Stimulated activated naive CD8-positive, alpha-beta T cell treated with anti-CD3 and anti-CD28 coated beads, Interleukin-15, Interleukin-2, amounts not matched to agents 100 U/mL and 50 U/mL, for 24 hours (primary cell): ENCODE measurements at regions not wholly inside any gene's neighbourhood (a gene's known extent, or its start where the extent isn't known, plus 50 kb on each side); places are given as distances from the start of the nearest gene placed in this dataset.

ENCODE experiments used
- ATAC-seq: fragments of 150-1000 bp; cut with Tn5 transposase; one replicate; pipeline ENCODE4 v1.10.0; 2021
- DNase-seq: peaks from one replicate; pipeline ENCODE4 v3.0.0; 2021

GRCh38 chr10:124264271-124264670 is 154.5 kb downstream of the OAT start:
- no peak for ATAC-seq

GRCh38 chr10:124263726-124264125 is 155.0 kb downstream of the OAT start:
- ATAC-seq, result no peak
- DNase-seq, result no peak

More at GRCh38 chr10:124264271-124264670, 154.5 kb downstream of the OAT start:
- DNase-seq, result no peak

- no peak for DNase-seq
- no peak for ATAC-seq
Observed at GRCh38 chr10:124262971-124263370, 155.8 kb downstream of the OAT start.

- no peak for ATAC-seq
- DNase-seq, result no peak
Observed at GRCh38 chr10:124262234-124262865, 156.4 kb downstream of the OAT start.

- DNase-seq, result peak; percentile 12
- ATAC-seq, result no peak
Observed at GRCh38 chr10:124259139-124259825, 159.4 kb downstream of the OAT start.

- ATAC-seq, result no peak
Observed at GRCh38 chr10:124257781-124258180, 160.9 kb downstream of the OAT start.

GRCh38 chr10:124256151-124256550 is 162.6 kb downstream of the OAT start:
- no peak for ATAC-seq
- no peak for DNase-seq

More at GRCh38 chr10:124257781-124258180, 160.9 kb downstream of the OAT start:
- no peak for DNase-seq

GRCh38 chr10:124255556-124255955 is 162.2 kb upstream of the CHST15 start:
- DNase-seq (no peak), ATAC-seq (no peak)

GRCh38 chr10:124254490-124254889 is 161.1 kb upstream of the CHST15 start:
- no peak for DNase-seq
- no peak for ATAC-seq

- ATAC-seq (no peak), DNase-seq (no peak)
Observed at GRCh38 chr10:124253006-124253405, 159.6 kb upstream of the CHST15 start.

- DNase-seq (no peak), ATAC-seq (no peak)
Observed at GRCh38 chr10:124252097-124252715, 158.8 kb upstream of the CHST15 start.

GRCh38 chr10:124251317-124252065 is 158.1 kb upstream of the CHST15 start:
- no peak for DNase-seq
- no peak for ATAC-seq

GRCh38 chr10:124250506-124250905 is 157.1 kb upstream of the CHST15 start:
- DNase-seq (no peak), ATAC-seq (no peak)

- DNase-seq, result no peak
Observed at GRCh38 chr10:124249812-124250432, 156.5 kb upstream of the CHST15 start.

GRCh38 chr10:124249196-124249595 is 155.8 kb upstream of the CHST15 start:
- ATAC-seq (no peak), DNase-seq (no peak)

More at GRCh38 chr10:124249812-124250432, 156.5 kb upstream of the CHST15 start:
- ATAC-seq, result no peak

GRCh38 chr10:124248056-124249045 is 155.0 kb upstream of the CHST15 start:
- DNase-seq, result no peak
- no peak for ATAC-seq

- DNase-seq (no peak), ATAC-seq (no peak)
Observed at GRCh38 chr10:124245806-124246440, 152.5 kb upstream of the CHST15 start.

- ATAC-seq (no peak), DNase-seq (no peak)
Observed at GRCh38 chr10:124245191-124245590, 151.8 kb upstream of the CHST15 start.

- no peak for DNase-seq
- no peak for ATAC-seq
Observed at GRCh38 chr10:124244256-124244877, 151.0 kb upstream of the CHST15 start.

- ATAC-seq, result no peak
- no peak for DNase-seq
Observed at GRCh38 chr10:124243702-124244121, 150.3 kb upstream of the CHST15 start.
